NCI-H2227 (cell line): ENCODE measurements at regions not wholly inside any gene's neighbourhood (a gene's known extent, or its start where the extent isn't known, plus 50 kb on each side); places are given as distances from the start of the nearest gene placed in this dataset.
A peak's percentile ranks its signal among the peaks of the same experiment; 100 is the strongest.
"Not testable (repeated sequence)": the region's sequence is repeated elsewhere in the genome, so short reads cannot be mapped to it uniquely, and the experiment has no call there.

Experiments used
- DNase-seq: peaks from one replicate; lab custom pipeline; 2025; ENCODE audit not compliant: unreplicated experiment; lab: John Stamatoyannopoulos, UW

DNA sequence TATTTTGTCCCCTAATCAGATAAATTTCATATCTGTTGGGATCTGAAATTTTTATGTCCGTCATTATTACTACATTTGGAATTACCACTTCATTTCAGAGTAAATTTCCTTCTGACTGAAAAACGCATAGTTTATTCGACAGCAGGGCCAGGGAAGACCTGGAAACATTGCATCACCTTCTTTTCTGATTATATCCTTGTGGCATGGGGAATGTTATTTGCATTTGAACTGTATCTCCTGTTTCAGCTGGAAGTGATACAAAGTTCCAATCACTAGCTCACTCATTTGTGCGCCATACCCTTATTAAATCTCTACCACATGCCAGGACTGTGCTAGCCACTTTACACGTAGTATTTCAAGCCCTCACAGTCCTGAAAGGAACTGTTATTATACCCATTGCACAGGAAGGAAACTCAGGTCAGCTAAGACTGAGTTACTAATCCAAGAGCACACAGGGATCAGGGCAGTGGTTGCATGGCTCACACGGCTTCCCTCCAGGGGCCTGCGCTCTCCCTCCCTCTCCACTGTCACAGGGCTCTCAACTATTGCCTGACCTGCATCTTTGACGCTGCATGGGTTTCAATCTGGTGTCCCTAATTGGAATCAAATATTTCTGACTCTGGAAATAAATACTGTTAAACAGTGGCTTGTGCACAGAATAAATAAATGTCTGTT, 84.4 kb upstream of the NANOS1 start:
- no peak for DNase-seq

DNA sequence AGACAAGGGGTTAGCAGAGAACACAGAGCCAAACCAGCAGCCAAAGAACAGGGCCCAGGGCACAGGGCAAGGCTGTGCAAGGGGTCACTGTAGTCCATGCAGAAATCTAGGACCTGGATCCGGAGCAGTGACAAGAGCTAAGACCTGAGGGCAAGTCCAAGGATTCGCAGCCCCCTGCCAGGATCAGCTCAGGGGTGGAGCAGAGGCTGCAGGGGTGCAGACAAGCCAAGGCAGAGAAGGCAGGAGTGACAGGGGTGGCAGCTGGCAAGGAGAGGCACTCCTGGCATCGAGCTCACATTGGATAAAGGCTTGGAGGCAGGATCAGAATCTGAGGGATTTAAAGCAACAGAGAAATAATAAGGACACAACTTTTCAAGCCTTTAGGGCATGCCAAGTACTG, 80.7 kb upstream of the NANOS1 start:
- no peak for DNase-seq

DNA sequence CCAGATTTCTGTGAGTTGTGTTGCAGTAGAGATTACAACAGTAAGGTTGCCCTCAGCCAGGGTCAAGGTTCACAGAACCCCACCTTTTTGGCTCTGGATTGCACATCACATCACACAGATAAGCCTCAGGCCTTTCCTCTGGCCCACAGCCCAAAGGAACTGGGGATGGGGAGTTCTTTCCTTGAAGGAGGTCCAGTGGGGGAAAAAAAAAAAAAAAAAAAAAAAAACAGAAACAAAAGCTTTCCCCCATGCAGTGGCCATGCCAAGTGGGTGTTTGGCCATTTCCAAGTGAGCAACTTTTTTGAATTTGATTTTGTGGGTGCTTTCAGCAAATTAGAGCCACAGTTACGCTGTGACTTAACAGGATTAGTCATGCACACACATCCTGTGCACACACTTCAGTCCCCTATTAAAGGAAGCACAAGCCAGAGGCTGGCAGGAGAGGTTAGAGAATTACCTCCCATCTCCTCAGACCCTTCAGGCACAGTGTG, 79.3 kb upstream of the NANOS1 start:
- DNase-seq, result no peak

DNA sequence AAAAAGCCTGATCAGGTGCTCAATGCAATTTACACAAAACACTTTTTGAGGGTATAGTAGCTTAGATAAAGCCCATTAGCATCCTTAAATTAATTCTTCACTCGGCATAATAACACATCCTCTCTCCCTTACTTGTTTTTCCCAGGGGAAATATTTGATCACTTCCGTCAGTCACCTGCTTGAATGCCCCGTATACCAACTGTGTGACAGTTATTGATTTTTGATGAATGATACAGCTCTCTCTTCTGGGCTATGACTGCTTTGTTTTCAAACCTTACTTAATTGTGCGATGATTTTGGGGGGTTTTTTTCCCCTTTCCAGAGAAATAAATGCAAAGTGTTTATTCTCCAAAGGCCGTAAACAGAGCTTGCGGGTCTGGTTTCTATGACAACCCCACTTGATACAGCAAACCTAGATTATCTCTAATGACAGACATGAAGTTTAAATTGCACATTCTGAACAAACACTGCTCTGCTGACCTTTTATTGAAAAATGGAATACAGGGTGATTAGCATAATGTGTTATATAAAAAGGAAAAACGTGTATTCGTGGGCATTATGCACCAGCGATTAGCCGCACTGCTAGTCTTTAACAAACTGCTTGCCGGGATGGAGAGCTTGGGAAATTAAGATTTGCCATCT, 78.4 kb upstream of the NANOS1 start:
- DNase-seq, result peak; percentile 65

DNA sequence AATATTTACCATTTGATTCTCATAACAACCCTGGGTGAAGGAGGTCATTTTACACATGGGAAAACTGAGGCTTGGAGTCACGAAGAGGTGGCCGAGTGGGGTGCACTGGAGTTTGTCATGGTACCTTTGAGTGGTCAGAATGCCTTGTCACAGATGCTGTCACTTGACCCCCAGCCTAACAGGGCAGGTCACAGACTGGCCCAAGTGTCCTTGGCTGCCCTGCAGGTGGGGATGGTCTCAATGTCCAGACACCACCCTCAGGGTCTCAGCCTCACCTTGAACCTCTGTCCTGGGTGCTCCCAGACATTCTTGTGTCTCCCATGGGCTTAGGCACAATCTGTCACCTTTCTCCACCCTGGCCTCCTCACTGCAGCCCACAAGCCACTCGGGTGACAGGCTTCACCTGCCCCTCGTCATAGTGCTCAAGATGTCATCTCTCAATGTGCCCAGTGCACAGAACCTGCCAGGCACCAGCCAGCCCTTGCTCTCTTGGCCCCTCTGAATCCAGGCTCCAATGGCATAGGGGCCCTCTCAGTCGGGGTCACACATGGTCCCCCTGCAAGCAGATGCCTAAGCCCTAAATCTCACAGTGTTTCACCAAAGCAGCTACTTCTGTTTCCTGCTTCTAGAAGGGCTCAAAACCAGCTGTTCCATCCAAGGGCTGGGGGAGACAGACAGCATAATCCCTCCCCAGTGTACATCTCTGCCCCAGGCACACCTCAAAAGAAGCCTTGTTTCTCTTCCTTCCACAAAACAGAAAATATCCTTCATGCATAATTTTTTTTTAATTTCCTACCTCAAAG, 76.8 kb upstream of the NANOS1 start:
- no peak for DNase-seq

DNA sequence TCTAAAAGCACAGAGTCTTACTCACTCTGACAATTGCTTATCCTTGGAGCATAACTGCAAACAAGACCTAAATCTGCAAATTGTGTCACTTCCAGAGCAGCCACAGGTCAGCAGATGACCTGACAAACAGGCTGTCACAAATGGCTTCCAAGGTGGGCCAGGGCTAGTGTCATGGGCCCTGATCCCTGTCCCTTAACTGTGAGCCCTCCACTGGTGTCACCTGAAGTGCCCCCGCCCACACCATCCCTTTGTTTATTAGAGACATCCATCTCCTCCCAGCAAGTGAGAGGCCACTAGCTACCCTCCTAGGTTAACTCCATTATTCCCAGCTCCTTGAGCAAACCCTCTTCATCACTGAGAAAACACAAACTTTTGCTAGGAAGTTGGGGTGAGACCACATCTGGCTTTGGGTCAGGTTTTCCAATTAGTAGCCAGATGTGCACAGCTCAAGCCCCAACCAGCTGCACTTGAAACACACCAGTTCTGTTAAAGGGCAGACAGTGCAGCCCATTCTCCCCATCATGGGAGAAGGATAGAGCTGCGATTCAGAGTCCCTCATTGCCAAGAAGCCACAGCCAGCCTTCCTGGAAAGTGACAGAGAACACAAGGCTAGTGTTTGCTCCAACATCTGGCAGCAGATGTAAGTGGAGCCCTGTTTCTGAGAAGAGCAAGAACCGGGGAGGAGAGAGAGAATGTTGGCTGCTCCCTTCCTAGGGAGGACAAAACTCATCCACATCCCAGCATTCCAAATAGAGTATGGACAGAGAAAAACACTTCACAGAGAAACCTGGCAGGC, 75.7 kb upstream of the NANOS1 start:
- DNase-seq, result no peak

DNA sequence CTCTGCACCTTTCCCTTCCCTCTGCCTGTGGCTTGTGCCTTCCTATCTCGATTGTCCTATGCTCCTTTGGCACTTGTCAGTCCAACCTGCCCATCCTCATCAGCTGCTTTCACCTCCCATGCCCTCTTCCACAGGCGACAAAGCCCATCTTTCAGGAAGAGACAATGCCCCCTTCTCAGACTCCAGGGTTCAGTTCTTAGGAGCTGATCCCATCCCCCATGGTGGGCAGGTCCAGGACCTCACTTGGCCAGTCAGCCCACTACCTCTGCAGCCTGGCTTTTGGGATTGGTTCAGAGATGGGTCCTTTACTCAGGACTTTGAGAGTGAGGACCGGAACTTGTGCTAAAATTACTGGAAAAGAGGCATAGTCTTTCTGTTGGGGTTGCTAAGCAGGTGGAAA, 74.0 kb upstream of the NANOS1 start:
- DNase-seq, result no peak

DNA sequence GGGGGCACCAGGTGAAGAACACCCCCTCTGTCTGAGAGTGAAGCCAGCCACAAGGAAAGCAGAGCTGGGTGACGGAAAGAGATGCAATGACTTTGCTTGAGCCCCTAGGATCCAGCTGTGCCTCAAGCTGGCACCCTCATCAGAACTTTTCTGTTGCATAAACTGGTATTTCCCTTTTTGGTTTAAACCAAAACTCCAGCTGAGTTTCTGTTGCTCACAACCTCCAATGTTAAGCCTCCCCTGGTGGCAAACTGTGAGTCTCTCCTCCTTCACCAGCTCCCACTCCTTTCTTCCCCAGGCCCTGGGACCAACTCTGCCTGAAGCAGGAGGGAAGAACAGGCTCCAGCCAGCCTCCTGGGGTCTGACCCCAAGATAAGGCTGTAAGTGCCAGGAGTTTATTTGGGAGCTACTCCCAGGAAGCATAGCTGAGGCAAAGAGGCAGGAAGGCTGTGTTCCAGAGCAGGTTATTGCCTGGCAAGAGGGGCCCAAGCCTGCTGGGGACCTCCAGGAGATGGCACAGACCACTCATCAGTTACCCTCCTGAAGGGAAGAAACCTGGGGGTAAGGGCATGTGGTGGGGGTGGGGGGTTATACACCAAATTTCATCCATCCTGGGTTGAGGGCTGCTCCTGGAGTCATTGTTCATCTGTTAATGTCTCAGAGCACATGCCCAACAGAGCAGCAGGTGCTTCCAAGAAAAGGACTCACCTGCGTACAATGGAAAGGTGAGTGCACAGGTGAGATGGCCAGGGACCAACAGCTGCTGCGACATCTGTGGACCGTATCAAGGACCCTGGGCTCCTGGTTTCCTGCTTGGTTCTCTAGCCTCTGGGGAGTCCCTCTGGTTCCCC, 73.3 kb upstream of the NANOS1 start:
- no peak for DNase-seq

DNA sequence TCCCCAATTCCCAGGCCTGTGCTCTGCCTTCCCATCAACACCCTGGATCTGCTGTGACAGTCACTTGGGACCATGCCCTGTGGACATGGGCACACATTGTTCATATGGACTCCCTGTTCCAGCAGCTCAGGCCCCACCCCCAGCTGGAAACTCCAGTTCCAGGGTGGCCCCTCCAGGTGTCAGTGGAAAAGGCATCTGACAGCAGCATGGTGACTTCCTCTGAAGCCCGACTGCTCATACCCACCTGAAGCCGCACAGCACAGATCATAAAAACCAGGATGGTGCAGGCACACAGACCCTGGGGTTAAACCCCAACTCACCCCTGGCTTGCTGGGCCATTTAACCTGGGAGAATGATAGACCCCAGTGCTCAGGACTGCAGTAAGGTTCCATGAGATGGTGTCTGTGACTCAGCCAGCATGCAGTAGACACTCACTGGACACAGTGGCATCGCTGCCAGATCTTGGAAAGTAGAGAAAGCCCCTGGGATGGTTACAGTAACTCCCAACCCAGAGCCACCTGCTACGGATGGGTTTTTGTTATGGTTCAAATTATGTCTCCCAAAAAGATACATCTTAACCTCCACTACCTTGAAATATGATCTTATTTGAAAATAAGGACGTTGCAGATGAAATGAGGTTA, 72.6 kb upstream of the NANOS1 start:
- DNase-seq, result no peak

DNA sequence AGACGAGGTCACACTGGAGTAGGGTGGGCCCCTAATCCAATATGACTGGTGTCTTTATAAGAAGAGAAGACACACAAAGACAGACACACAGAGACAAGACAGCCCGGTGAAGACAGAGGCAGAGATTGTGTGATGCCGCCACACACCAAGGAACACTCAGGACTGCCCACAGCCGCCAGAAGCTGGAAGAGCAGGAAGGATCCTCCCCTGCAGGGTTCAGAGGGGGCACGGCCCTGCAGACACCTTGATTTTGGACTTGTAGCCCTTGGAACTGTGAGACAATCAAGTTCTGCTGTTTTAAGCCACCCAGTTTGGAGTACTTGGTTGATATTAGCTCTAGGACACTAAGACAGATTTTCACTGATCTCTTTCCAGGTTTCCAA, 72.1 kb upstream of the NANOS1 start:
- no peak for DNase-seq

DNA sequence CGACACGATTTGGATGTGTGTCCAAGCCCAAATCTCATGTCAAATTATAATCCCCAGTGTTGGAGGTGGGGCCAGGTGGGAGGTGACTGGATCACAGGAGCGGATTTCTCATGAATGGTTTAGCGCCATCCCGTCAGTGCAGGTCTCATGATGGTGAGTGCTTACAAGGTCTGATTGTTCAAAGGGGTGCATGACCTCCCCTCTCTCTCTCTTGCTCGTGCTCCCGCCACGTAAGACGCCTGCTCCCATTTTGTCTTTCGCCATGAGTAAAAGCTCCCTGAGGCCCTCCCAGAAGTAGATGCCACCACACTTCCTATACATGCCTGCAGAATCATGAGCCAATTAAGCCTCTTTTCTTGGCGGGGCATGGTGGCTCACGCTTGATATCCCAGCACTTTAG, 71.5 kb upstream of the NANOS1 start:
- DNase-seq, result no peak

DNA sequence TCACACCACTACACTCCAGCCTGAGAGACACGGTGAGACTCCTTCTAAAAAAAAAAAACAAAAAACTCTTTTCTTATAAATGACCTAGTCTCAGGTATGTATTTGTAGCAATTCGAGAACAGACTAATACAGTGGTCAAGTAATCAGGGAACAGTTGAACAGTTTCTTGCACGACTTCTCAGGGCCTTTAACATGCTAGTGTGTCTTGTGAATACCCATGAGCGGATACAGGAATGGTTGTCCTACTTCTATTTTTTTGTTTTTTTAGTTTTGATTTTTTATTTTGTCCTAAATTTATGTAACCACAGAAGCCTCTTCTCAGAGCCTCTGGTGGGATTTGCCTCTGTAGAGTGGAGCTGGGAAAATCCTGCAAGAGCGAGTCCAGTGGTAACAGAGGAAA, 71.0 kb upstream of the NANOS1 start:
- no peak for DNase-seq

DNA sequence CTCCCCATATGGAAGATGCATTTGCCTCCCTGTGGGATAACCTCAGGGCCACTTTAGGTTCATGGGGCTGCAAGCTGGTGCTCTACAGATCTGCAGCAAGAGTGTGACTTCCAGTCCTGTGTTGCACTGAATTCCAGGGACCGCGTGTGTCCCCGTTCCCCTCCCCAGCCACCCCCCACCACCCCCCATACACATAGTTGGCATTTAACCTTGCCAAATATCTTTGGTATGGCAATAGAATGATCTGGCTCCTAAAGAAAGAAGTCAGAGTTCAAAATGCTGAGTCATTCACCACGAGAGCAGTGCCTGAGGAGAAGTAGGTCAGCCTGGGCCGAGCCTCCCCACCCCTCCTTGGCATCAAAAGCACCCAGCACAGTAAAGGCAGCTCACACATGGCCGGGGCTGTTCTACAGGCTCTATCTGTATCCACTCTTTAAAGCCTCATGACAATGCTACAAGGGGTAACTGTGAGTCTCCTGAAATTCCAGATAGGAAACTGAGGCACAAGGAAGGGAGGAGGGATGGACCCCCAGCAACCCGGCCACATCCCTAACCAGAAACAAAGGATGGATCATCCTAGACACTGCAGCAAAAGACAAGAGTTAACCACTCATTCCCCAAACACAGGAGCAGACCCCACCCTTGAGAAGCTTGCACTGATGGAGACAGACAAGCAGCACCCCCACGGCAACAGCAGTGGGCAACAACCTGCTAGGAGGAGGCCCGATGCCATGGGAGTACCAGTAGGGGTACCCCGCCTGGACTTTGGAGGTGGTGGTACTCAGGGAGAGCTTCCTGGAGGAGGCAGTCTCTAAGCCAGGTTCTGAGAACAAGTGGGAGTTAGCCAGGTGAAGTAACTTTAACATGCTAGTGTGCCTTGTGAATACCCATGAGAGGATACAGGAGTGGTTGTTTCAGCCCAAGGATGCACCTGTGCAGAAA, 70.3 kb upstream of the NANOS1 start:
- no peak for DNase-seq

DNA sequence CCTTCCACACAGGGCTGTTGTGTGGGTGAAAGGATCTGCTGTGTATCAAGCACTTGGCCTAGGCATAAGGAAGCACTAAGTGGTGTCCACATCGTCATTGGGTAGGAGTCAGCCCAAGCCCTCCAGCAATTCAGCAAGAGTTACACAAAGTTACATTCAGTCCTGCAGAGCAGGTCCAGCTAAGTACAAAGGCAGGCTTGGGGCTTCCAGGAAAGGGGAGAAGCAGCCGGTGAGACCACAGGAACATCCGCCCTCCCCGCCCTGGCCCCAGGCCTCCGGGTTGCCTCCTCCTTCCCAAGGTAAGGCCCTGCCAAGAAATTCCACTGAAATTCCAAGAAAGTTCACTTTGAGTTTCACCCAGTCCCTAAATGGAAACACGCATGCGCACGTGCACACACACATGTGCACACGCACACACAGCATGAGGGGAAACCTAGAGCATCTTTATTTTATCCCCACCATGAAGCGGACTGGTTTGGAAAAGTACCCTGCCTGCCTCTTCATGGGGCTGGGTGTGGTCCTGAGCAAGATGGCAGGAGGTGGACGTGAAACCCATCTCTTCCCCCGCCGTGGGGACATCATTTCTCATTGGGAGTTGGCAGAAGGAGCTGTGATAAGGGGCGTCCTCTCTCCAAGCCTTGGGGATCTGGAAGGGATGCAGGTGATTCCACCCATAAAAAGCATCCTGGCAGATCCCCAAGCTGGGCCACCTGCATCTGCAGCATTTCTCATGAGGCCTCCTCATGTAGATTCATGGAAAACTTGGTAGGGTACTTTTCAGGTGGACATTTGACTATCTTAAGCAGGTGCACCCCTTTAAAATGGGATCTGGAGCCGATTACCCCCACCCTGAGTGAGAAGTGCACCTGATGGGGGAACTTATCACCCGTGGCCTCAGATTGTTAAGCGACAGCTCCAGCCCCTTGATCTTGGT, 69.1 kb upstream of the NANOS1 start:
- no peak for DNase-seq

DNA sequence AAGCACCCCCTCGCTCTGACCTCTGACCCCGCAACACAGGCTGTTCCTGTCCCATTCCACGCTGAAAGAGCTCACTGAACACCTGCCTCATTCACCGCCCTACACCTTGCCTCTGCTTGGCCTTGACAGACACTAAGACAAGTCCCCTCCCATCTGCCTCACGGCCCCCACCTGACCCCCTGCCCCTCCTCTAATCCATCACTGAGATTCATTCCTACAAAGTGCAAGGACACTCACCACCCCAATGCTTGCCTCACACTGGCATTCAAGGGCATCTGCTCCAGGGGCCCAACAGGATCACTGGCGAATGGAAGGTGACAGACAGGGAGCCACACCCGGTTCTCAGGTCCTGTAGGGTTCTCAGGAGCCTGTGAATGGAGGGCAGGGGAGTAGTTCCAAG, 68.1 kb upstream of the NANOS1 start:
- DNase-seq, result no peak

DNA sequence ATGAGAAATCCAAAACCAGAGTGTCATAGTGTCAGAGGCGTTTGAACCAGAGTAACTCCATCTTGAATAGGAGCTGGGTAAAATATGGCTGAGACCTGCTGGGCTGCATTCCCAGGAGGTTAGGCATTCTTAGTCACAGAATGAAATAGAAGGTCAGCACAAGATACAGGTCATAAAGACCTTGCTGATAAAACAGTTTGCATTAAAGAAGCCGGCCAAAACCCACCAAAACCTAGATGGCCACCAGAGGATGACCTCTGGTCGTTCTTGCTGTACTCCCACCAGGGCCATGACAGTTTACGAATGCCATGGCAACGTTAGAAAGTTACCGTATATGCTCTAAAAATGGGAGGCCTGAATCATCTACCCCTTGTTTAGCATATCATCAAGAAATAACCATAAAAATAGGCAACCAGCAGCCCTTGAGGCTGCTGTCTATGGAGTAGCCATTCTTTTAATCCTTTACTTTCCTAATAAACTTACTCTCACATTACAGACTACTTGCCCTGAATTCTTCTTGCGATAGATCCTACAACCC, 67.1 kb upstream of the NANOS1 start:
- not testable (repeated sequence) for DNase-seq

DNA sequence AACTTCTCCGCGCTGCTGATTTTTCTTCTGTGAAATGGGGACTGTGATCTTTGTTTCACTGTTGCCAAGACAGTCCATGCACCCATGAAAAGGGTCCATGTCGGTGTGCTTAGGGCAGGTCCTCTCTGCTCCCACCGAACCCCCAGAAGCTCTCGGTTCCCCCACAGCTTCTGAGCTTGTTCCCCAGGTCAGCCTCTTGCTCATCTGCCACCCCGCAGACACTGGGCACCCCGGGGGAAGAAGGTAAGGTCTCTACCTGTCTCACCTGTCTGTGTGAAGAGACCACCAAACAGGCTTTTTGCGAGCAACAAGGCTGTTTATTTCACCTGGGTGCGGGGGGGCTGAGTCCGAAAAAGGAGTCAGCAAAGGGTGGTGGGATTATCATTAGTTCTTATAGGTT, 66.2 kb upstream of the NANOS1 start:
- no peak for DNase-seq
